Activated CD4-positive, CD25-positive, alpha-beta regulatory T cell (primary cell): ENCODE measurements at regions not wholly inside any gene's neighbourhood (a gene's known extent, or its start where the extent isn't known, plus 50 kb on each side); places are given as distances from the start of the nearest gene placed in this dataset.

Source experiments
- DNase-seq, 4 experiments: peaks; one replicate each; lab custom pipeline; 2025; lab: John Stamatoyannopoulos, UW

DNA sequence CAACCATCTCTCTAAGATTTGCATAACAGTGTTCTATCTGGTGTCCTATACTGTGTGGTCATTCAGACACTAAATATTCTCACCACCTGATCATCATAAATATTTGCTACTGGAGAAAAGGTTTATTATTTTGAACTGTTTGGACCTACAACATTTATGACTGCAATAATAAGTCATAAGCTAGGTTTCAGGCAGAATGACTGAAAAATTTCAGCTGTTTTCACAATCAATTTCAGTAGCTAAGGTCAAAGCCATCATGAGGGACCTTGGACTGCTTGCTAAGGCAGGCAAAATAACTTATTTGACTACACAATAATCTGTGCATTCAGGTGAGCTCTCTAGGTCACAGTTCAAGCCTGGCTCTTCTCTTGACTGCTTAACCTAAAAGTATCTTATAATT, 425.5 kb upstream of the CDH2 start:
- no peak for DNase-seq

- no peak for DNase-seq
Measured at GRCh38 chr18:28594034-28594433, 417.1 kb upstream of the CDH2 start.

DNA sequence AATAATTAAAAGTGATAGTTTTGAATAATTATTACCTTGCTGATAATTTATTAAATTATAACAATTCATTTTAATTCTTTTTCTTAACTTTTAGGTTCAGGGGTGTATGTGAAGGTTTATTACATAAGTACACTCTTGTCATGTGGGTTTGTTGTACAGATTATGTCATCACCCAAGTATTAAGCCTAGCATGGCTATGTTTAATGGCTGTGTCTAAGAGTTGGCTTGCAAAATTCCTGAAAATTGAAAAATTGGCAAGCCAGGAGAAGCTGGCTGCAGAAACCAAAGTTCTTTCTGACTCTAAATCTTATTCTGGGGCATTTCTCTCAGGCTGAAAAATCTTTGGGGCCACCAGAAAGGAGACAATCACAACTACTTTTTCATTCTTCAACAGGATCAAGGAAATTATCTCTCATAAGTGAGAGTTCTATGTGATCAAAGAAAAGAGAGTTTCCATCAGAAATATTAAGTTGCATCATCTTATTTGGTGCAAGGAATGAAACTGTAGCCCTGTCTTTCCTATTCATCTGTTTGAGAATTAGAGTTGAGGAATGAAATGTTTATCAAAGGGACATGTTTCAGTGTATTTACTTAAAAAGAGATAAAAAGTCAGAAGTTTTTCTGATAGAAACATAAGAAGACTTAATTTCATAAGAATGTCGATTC, 412.1 kb upstream of the CDH2 start:
- no peak for DNase-seq

DNA sequence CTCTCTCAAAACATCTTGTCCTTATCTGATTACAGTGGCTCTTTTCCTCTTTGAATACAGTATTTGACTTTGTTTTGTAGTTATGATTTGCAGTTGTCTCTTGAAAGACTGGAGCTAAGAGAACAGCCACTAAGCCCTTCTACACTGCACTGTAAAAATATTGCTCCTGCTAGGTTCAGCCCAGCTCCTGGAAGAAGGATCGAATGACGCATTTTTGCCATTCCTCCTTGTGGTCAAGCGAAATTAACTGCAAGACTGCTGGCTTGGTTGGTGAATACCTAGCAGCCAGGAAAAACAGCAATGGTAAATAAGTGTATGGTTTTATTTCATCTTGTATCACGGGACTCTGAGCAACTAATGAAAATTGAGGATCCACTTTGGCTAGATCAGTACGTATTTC, 407.8 kb upstream of the CDH2 start:
- DNase-seq = no peak

- no peak for DNase-seq
Measured at GRCh38 chr18:28582724-28583123, 405.8 kb upstream of the CDH2 start.

GRCh38 chr18:28581521-28582071, 404.7 kb upstream of the CDH2 start:
- DNase-seq = peak; percentile 0 to 31 (median 2)

DNA sequence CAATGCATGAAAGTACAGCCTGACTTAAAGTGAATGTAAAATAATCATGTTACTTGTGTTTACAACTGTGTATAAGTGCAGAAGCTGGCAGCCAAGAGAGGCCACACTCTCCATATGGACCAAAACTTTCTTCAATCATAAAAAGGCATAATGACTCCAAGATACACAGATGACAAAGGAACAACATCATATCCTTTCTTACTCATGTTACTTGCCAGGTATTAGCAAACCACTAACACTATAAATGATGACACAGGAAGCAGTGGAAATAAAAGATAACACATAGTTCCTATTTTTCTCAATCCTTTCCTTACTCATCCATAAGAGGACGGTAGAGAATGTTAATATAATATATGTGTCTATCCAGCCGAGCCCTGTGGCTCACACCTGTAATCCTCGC, 400.0 kb upstream of the CDH2 start:
- DNase-seq = no peak

DNA sequence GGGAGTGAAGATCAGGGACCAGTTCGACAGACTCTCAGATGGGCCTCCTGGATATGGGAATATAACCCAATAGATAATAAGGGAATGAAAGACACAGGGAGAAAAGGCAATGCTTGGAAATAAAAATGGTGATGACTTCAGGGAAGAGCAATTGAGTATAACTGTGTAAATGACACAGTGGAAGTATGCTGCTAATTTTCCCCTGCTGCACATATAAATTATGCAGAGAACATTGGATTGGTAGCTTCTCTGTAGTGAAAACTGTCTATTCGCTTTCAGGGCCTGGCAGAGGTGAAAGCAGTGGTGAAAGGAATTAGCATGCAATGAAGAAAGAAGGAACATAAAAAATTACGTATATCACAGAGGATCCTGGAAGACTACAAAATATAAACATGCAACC, 398.2 kb upstream of the CDH2 start:
- DNase-seq = no peak

GRCh38 chr18:28574175-28574574, 397.2 kb upstream of the CDH2 start:
- DNase-seq = no peak

DNA sequence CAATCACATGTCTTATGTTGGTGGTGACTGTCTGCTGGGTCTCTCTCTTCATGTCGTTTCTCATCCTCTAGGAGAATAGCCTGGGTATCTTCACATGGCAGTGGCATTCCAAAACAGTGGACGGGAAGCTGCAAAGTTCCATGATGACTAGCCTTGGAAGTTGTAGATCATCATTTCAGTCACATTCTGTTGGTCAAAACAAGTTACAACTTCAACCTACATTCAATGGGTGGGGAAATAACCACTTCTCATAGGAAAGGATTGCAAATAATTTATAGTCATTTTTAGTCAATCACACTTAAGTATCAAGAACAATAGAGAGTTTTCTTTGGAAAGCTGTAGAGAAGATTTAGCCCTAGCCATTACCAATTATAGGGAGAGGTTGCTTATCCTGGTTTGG, 395.0 kb upstream of the CDH2 start:
- DNase-seq = no peak

DNA sequence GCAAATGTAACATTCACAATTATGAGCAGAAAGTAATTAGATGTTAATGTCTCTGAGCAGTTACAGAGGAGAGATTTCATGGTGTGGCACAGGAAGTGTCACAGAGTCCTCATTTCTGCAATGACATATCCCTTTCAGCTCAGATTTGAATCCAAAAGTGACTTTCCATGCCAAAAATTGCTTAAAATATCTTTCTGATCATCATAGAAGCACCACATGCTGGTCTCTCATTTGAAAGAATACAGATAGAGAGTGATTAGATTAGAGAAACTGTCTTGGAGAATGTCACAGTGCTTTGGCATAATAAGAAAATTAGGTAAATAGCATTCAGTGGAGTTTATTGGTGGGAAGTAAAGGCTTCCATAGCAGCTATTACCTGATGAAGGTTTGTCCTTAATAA, 383.4 kb upstream of the CDH2 start:
- no peak for DNase-seq

DNA sequence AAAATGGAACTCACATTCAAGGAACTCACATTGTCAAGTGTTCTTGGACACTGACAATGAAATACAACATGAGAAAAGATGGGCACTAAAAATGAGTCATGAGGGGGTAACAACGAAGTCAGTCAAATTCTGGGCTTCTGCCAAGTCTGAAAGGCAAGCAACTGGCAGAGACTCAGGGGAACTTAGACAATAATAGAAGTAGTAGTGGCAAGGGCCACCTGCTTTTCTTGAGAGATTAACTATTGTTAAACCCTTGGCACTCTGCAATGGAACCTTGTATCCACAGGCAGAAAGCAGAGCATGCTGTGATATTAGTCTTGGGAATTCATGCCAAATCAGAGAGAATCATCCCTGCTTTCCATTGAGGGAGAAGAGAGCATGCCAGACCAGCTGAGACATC, 382.6 kb upstream of the CDH2 start:
- no peak for DNase-seq

DNA sequence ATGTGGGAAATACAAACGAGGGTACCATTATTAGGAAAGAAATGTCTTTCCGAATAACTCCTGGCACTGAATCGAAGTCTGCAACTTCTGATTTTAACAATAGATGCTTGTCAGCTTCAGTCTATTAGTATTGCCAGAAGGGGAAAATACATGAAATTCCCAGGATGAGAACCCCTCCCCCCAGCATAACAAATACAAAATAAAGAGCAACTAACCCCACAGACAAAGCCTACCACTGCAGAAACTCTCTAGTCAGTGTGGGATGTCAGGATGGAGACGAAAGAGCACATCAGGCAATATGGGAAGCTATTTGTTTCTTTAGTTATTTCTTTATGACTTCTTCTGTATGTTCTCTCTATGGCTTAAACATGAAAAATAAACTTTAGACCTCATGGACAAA, 365.0 kb upstream of the CDH2 start:
- no peak for DNase-seq

- no peak for DNase-seq
Measured at GRCh38 chr18:28541276-28541930, 364.5 kb upstream of the CDH2 start.

- DNase-seq = no peak
Measured at GRCh38 chr18:28529644-28530043, 352.7 kb upstream of the CDH2 start.

- DNase-seq = no peak
Measured at GRCh38 chr18:28526196-28526595, 349.3 kb upstream of the CDH2 start.

GRCh38 chr18:28523758-28524475, 347.0 kb upstream of the CDH2 start:
- no peak for DNase-seq

DNA sequence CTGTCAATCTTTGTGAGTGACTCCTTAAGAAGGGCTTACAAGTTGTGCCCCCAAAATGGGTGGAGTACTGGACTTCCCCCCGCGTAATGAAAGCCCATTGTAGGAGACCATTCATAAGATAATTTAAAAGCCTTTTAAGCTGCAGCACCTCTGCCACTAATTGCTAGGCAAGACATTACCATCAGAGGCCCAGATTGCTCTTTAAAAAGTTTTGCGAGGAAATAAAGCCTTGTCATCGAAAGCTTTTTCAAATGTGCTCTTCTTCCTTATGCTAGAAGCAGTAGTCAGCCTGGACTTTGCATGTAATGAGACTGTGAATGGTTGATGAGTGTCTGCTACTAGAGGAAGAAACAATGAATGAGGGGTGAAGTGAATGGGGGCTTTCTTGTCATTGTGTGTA, 345.3 kb upstream of the CDH2 start:
- no peak for DNase-seq

DNA sequence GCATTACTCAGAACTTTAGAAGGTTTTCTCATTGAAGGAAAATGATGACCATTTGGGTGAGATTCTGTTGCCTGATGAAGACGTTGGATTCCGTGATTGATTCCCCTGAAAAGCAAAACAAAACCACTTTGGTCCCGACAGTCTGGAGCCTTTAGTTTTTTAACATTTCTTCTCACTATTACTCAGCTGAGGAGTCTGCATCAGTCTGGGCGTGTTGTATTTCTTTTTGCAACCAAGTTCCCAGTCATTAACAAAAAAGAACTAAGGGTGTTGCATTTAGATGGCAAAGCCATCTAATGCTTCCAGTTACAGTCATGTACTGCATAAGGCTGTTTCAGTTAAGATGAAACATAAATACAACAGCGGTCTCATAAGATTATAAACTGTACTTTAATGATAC, 343.1 kb upstream of the CDH2 start:
- DNase-seq = no peak

- DNase-seq = no peak
Measured at GRCh38 chr18:28514699-28515098, 337.8 kb upstream of the CDH2 start.

GRCh38 chr18:28512357-28512756, 335.4 kb upstream of the CDH2 start:
- no peak for DNase-seq

DNA sequence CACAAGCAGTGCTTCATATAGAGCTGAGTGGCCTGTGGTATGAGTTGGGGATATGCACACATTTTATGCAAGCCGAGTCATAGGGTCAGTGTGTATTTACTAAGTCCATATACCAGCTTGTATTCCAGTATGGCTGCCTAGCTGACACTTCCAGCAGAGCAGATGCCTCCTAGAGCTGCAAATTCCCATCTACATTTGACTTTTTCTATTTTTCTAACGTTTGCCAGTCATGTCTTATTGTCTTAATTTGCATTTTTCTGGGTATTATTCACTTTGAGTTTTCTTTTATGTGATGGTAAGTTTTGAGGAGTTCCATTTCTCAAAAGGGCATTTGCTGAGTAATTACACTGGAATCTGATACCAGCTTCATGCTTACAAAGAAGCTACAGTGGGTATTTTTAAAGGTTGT, 334.5 kb upstream of the CDH2 start:
- DNase-seq = no peak

DNA sequence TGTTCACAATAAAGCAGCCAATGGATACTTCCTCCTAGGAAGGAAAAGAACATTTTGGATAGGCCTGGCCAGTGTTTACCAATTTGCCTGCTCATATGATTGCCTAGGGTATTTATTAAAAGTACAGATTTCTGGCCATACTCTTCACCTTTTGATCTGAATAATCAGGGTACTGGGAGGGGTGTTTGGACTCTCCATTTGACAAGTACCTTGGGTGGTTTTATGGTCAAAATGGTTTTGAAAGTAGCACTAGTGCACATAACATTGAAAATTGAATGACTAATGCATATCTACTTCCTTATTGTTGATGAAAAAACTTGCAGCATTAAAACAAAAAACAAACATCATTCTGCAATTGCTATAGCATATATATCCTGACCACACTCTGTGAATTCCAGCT, 333.3 kb upstream of the CDH2 start:
- no peak for DNase-seq
